Vagina (tissue), 2 donors: ENCODE measurements at regions not wholly inside any gene's neighbourhood (a gene's known extent, or its start where the extent isn't known, plus 50 kb on each side); places are given as distances from the start of the nearest gene placed in this dataset.
"Not testable (repeated sequence)": the region's sequence is repeated elsewhere in the genome, so short reads cannot be mapped to it uniquely, and the experiment has no call there.

Experiments
- DNase-seq, 2 donors: peaks; one replicate each; pipeline ENCODE4 v3.0.0-alpha.2; 2017; ENCODE audit errors: extremely low spot score in 2 of 2
- H3K27ac ChIP-seq: fragments of 200-600 bp; sonication (generic); one replicate; pipeline ENCODE4 v1.5.1; 2019
- H3K27me3 ChIP-seq: fragments of 200-600 bp; sonication (generic); one replicate; pipeline ENCODE4 v1.5.1; 2019
- H3K36me3 ChIP-seq, 2 donors: fragments of 200-600 bp; sonication (generic); one replicate each; pipeline ENCODE4 v1.5.1; 2017 to 2019
- H3K4me1 ChIP-seq: fragments of 200-600 bp; sonication (generic); one replicate; pipeline ENCODE4 v1.5.1; 2019
- H3K4me3 ChIP-seq, 2 donors: fragments of 200-600 bp; sonication (generic); 1 replicate in 1 of 2; 2 replicates in 1 of 2; pipeline ENCODE4 v1.5.1; 2016 to 2019
- H3K9me3 ChIP-seq: fragments of 200-600 bp; sonication (generic); one replicate; pipeline ENCODE4 v1.5.1; 2019
- POLR2A ChIP-seq, 2 donors: fragments of 450-650 bp; IDR thresholded peaks; one replicate each; pipeline ENCODE4 v1.6.1; 2017; ENCODE audit warnings: antibody characterized with exemption in 2 of 2, mild to moderate bottlenecking in 2 of 2, moderate library complexity in 2 of 2
- POLR2AphosphoS5 ChIP-seq, 2 donors: sonication (generic); formaldehyde crosslinking; IDR thresholded peaks; one replicate each; pipeline ENCODE4 v1.9.0; 2017; ENCODE audit warnings: antibody characterized with exemption in 2 of 2, mild to moderate bottlenecking in 2 of 2, low read depth in 1 of 2; ENCODE audit not compliant: insufficient read depth in 1 of 2
- intact Hi-C: fragments of 100-400 bp; cut with DNase I; formaldehyde crosslinking; loops from one replicate; pipeline ENCODE4 v1.15.1; 2023
- TF ChIP-seq, protein P1 (sequence below), 3 experiments: fragments of 450-650 bp in 2 of 3; fragments of 200-600 bp in 1 of 3; sonication (generic) in 1 of 3; IDR thresholded peaks; one replicate each; pipeline ENCODE4 v1.5.1; 2017 to 2019; ENCODE audit warnings: antibody characterized with exemption in 3 of 3, mild to moderate bottlenecking in 2 of 3, moderate library complexity in 2 of 3

DNA sequence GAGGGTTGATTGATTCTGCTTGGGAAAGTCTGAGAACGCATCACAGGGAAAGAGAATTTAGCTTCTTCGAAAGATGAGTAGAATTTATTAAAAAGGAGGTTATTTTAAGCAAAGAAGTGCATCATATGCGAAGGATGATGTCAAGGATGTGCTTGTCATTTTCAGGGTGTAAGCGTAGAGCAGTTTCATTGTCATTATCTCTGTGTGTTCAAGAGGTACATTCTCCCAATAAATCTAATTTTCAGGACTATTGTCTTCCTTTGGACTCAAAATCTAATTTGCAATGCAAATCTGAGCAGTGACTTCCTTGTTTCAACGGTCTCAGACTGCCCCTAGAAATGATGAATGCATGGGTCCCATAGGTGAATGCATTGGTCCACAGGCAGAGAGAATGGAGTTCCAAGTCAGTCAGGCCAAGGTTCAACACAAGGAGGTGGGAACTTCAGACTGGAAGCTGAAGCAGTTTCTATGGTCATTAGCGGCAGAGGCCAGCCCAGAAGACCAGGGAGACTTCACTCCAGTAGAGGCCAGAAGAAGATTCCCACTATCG, 99.8 kb downstream of the CDC42EP3 start:
- TF ChIP-seq POLR2A (IDR thresholded peaks at IDR 0.05), result no peak
- TF ChIP-seq, protein P1, sequence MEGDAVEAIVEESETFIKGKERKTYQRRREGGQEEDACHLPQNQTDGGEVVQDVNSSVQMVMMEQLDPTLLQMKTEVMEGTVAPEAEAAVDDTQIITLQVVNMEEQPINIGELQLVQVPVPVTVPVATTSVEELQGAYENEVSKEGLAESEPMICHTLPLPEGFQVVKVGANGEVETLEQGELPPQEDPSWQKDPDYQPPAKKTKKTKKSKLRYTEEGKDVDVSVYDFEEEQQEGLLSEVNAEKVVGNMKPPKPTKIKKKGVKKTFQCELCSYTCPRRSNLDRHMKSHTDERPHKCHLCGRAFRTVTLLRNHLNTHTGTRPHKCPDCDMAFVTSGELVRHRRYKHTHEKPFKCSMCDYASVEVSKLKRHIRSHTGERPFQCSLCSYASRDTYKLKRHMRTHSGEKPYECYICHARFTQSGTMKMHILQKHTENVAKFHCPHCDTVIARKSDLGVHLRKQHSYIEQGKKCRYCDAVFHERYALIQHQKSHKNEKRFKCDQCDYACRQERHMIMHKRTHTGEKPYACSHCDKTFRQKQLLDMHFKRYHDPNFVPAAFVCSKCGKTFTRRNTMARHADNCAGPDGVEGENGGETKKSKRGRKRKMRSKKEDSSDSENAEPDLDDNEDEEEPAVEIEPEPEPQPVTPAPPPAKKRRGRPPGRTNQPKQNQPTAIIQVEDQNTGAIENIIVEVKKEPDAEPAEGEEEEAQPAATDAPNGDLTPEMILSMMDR (IDR thresholded peaks at IDR 0.05), result no peak
- no peak for TF ChIP-seq POLR2AphosphoS5 (IDR thresholded peaks at IDR 0.05; ENCODE audit: insufficient read depth in 1 of 2, low read depth in 1 of 2)
- no peak overlapping the region for H3K27ac ChIP-seq
- DNase-seq, result no peak
- H3K36me3 ChIP-seq, result no peaks in the 10 kb centered on the region
- H3K4me3 ChIP-seq, result no peak overlapping the region
- intact Hi-C loops, result no loop called here
- no peaks in the 10 kb centered on the region for H3K9me3 ChIP-seq
- H3K27me3 ChIP-seq, result no peaks in the 10 kb centered on the region
- peaks cover 6% of the 10 kb centered on the region for H3K4me1 ChIP-seq

DNA sequence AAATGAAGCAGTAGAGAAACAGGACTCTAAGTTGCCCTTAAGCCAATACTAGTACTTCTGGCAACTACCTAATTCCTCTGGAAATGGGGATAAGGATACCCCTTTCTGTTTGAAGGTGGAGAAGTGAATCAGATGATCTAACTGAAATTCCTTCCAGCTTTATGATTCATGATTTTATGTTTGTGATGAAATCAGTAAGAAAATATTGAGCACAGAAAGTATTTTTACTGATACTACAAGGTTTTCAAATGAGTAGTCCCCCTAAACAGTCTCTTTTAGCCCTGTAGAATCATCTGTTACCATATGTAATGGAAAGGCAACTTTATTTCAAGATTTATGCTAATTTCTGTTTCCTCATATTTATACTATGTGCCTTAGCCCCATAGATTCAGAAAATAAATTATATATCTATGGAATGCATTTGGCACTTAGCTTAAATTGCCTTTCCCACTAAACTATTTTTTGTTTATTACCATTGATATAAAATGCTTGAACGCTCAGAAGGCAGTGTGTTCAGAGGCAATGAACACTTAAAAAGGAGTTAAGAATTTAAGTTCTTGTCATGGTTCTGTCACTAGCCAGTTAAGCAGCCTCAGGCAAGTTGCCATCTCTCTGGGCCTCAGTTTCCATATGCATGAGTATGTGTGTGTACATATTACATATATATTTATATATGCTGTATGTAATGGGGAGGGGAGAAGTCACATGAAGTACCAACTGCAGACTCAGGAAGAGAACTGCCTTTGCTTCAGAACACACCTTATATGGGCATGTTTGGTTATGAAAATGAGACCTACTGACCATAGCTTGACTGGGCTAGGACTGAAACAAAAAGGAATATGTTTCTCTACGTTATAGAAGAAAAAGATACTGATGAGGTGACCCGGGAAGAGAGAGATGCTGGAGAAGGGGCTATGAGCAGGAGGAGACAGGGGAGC, 97.7 kb downstream of the CDC42EP3 start:
- no peaks in the 10 kb centered on the region for H3K4me1 ChIP-seq
- H3K27me3 ChIP-seq, result no peaks in the 10 kb centered on the region
- H3K36me3 ChIP-seq, result no peaks in the 10 kb centered on the region
- intact Hi-C loops, result no loop called here
- no peak for DNase-seq
- no peaks in the 10 kb centered on the region for H3K9me3 ChIP-seq
- no peak overlapping the region for H3K27ac ChIP-seq
- TF ChIP-seq, protein P1 (IDR thresholded peaks at IDR 0.05), result no peak
- TF ChIP-seq POLR2AphosphoS5 (IDR thresholded peaks at IDR 0.05; ENCODE audit: insufficient read depth in 1 of 2, low read depth in 1 of 2) (no peak), POLR2A (IDR thresholded peaks at IDR 0.05) (no peak)
- H3K4me3 ChIP-seq, result no peak overlapping the region

DNA sequence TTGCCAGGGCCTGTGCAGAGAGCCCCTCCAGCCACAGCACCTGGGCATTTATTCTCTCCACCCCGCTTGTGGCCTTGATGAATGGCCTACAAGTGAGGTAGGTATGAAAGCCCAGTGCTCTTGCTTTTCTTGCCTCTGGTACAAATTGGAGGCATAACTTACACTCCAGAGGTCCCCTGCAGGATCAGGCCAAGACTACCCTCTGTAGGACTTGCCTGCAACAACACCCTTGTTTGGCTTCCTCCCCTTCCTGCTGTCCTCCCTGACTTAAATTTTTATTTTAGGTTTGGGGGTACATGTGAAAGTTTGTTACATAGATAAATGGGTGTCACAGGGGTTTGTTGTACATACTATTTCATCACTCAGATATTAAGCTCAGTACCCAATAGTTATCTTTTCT, 95.7 kb downstream of the CDC42EP3 start:
- no peaks in the 10 kb centered on the region for H3K9me3 ChIP-seq
- TF ChIP-seq POLR2A (IDR thresholded peaks at IDR 0.05), result no peak
- TF ChIP-seq, protein P1 (IDR thresholded peaks at IDR 0.05), result no peak
- TF ChIP-seq POLR2AphosphoS5 (IDR thresholded peaks at IDR 0.05; ENCODE audit: insufficient read depth in 1 of 2, low read depth in 1 of 2), result no peak
- H3K4me3 ChIP-seq, result no peak overlapping the region
- H3K4me1 ChIP-seq, result no peaks in the 10 kb centered on the region
- DNase-seq, result no peak
- no peak overlapping the region for H3K27ac ChIP-seq
- no peaks in the 10 kb centered on the region for H3K36me3 ChIP-seq
- H3K27me3 ChIP-seq, result no peaks in the 10 kb centered on the region
- intact Hi-C loops, result no loop called here

DNA sequence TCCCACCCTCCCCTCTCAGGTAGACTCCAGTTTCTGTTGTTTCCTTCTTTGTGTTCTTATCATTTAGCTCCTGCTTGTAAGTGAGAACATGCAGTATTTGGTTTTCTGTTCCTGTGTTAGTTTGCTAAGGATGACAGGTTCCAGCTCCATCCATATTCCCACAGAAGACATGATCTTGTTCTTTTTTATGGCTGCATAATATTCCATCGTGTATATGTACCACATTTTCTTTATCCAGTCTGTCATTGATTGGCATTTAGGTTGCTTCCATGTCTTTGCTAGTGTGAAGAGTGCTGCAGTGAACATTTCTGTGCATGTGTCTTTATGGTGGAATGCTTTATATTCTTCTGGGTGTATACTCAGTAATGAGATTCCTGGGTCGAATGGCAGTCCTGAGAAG, 95.2 kb downstream of the CDC42EP3 start:
- H3K27me3 ChIP-seq, H3K9me3 ChIP-seq, H3K36me3 ChIP-seq, H3K27ac ChIP-seq, H3K4me1 ChIP-seq, intact Hi-C loops, DNase-seq, H3K4me3 ChIP-seq: not testable (repeated sequence)

DNA sequence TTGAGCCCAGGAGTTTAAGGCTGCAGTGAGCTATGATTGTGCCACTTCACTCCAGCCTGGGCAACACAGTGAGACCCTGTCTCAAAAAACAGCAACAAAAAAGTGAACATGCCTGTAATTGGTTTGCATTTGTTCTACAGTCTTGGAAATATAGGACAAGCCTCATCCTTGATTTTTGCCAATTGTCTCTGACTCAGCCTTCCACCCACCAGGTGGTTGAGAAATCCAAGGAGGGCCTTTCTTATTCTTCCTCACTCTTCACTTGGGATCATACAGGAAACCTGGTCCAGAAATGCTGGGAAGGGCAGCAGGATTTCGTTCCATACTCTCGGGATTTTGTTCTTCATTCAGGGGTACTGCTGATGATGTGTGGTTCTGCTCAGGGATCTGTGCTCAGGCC, 94.6 kb downstream of the CDC42EP3 start:
- intact Hi-C loops, result no loop called here

More for the DNA sequence above, 94.6 kb downstream of the CDC42EP3 start:
- Histone ChIP-seq H3K27ac (no peak overlapping the region), H3K27me3 (no peaks in the 10 kb centered on the region), H3K4me3 (no peak overlapping the region), H3K9me3 (no peaks in the 10 kb centered on the region), H3K36me3 (no peaks in the 10 kb centered on the region), H3K4me1 (no peaks in the 10 kb centered on the region)
- no peak for DNase-seq
- TF ChIP-seq, protein P1 (IDR thresholded peaks at IDR 0.05), result no peak
- TF ChIP-seq POLR2AphosphoS5 (IDR thresholded peaks at IDR 0.05; ENCODE audit: insufficient read depth in 1 of 2, low read depth in 1 of 2) (no peak), POLR2A (IDR thresholded peaks at IDR 0.05) (no peak)
